VCaP (cell line): ENCODE measurements at regions not wholly inside any gene's neighbourhood (a gene's known extent, or its start where the extent isn't known, plus 50 kb on each side); places are given as distances from the start of the nearest gene placed in this dataset.

Source experiments
- H3K27ac ChIP-seq: fragments of 450-650 bp; 2 replicates; pipeline ENCODE4 v1.5.1; 2017
- TF ChIP-seq, protein P1 (sequence below): fragments of 450-650 bp; conservative IDR thresholded peaks from 2 replicates; pipeline ENCODE4 v1.5.1; 2017; ENCODE audit warnings: mild to moderate bottlenecking, moderate library complexity

GRCh38 chr13:110782185-110782584, 68.7 kb downstream of the ING1 start:
- no peak overlapping the region for H3K27ac ChIP-seq
- TF ChIP-seq, protein P1, sequence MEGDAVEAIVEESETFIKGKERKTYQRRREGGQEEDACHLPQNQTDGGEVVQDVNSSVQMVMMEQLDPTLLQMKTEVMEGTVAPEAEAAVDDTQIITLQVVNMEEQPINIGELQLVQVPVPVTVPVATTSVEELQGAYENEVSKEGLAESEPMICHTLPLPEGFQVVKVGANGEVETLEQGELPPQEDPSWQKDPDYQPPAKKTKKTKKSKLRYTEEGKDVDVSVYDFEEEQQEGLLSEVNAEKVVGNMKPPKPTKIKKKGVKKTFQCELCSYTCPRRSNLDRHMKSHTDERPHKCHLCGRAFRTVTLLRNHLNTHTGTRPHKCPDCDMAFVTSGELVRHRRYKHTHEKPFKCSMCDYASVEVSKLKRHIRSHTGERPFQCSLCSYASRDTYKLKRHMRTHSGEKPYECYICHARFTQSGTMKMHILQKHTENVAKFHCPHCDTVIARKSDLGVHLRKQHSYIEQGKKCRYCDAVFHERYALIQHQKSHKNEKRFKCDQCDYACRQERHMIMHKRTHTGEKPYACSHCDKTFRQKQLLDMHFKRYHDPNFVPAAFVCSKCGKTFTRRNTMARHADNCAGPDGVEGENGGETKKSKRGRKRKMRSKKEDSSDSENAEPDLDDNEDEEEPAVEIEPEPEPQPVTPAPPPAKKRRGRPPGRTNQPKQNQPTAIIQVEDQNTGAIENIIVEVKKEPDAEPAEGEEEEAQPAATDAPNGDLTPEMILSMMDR: no peak

DNA sequence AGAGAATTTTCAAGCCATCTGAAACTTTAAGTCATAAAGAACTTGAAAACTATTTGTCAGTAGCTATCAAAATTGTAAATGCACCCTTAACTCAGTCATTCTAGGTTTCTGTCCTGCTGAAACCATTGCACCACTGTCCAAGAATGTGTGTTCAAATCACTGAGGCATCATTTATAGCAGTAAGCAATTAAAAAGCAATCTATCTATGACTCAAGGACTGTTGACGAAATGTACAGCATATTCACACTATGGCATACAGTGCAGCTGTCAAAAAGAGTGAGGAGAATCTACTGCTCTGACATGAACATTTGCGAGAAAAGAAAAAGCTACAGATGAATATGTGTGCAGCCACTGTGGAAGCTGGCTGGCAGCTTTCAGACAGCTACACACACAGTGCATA, 71.2 kb downstream of the ING1 start:
- TF ChIP-seq, protein P1: no peak
- no peak overlapping the region for H3K27ac ChIP-seq

- TF ChIP-seq, protein P1: no peak
These were observed 75.3 kb downstream of the ING1 start for GRCh38 chr13:110788778-110789177.

DNA sequence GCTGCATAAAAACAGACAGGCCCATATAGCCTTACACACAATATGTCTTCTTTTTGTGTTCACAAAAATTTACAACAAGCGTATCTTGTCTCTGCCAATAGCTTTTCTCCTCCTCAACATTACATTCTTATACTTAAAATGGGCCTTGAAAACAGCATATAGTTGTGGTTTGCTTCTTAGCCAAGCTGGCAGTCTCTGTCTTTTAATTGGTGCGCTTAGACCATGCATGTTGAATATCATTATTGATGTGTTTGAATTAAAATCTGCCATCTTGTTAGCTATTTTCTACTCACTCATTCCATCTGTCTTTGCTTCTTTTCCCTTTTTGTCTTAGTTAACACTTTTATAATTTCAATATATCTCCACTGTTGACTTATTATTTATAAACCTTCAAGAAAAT, 76.4 kb downstream of the ING1 start:
- TF ChIP-seq, protein P1: no peak
- no peak overlapping the region for H3K27ac ChIP-seq

More at GRCh38 chr13:110788778-110789177, 75.3 kb downstream of the ING1 start:
- H3K27ac ChIP-seq: no peak overlapping the region

GRCh38 chr13:110790371-110790770, 76.9 kb downstream of the ING1 start:
- H3K27ac ChIP-seq: no peak overlapping the region
- TF ChIP-seq, protein P1: no peak

DNA sequence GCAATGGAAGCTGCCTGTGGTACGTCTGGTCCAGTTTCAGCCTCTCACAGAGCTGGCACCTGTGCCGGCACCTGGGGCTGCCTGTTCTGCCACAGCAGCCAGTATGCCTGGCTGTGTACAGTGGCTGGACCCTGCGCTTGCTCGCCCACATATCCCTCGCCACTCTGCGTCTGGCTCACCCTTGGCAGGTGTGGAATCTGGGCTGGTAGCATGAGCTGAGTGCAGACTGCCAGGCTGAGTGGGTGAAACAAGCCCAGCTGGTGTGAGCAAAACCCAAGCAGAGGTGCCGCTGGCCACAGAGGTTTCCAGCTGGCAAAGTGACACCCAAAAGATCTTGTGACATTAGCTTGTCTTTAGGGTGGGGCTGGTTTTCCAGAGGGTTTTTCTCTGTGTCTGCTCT, 80.7 kb downstream of the ING1 start:
- TF ChIP-seq, protein P1: no peak
- H3K27ac ChIP-seq: no peak overlapping the region

- TF ChIP-seq, protein P1: no peak; the same call in 1 of the 2 replicates
- H3K27ac ChIP-seq: peak overlapping the region; percentile 51
These were observed 83.9 kb downstream of the ING1 start for GRCh38 chr13:110797230-110797877.
